Stomach (tissue), 8 donors: ENCODE measurements at regions not wholly inside any gene's neighbourhood (a gene's known extent, or its start where the extent isn't known, plus 50 kb on each side); places are given as distances from the start of the nearest gene placed in this dataset.
"Not testable (repeated sequence)": the region's sequence is repeated elsewhere in the genome, so short reads cannot be mapped to it uniquely, and the experiment has no call there.

ENCODE experiments used
- DNase-seq, 2 donors: peaks; one replicate each; pipeline versions ENCODE4 v3.0.0 to v3.0.0-alpha.2; 2013 to 2019
- H3K27ac ChIP-seq, 5 donors: fragments of 200-600 bp in 4 of 5; sonication (generic) in 4 of 5; one replicate each; pipeline ENCODE4 v1.5.1; 2013 to 2019; ENCODE audit warnings: mild to moderate bottlenecking in 1 of 5, moderate library complexity in 1 of 5
- H3K27me3 ChIP-seq, 3 donors: fragments of 200-600 bp; sonication (generic); one replicate each; pipeline ENCODE4 v1.5.1; 2017 to 2019; ENCODE audit warnings: mixed run types in 1 of 3
- H3K36me3 ChIP-seq, 4 donors: fragments of 200-600 bp; sonication (generic); 1 replicate in 3 of 4; 2 replicates in 1 of 4; pipeline ENCODE4 v1.5.1; 2016 to 2019
- H3K4me1 ChIP-seq, 4 donors: fragments of 200-600 bp; sonication (generic); one replicate each; pipeline ENCODE4 v1.5.1; 2016 to 2019
- H3K4me3 ChIP-seq, 4 donors: fragments of 200-600 bp; sonication (generic) in 3 of 4; one replicate each; pipeline ENCODE4 v1.5.1; 2016 to 2019; ENCODE audit warnings: mild to moderate bottlenecking in 1 of 4
- H3K9me3 ChIP-seq, 4 donors: fragments of 200-600 bp; sonication (generic); one replicate each; pipeline ENCODE4 v1.5.1; 2016 to 2019
- CTCF ChIP-seq, 7 experiments: fragments of 450-650 bp in 4 of 7; fragments of 200-600 bp in 3 of 7; sonication (generic) in 3 of 7; IDR thresholded peaks; one replicate each; pipeline ENCODE4 v1.5.1; 2016 to 2019; ENCODE audit warnings: antibody characterized with exemption in 7 of 7, control low read depth in 2 of 7, mild to moderate bottlenecking in 1 of 7
- EP300 ChIP-seq: sonication (generic); formaldehyde crosslinking; IDR thresholded peaks from one replicate; pipeline ENCODE4 v1.6.1; 2017; ENCODE audit warnings: antibody characterized with exemption
- POLR2A ChIP-seq, 4 donors: fragments of 450-650 bp; IDR thresholded peaks; one replicate each; pipeline ENCODE4 v1.6.1; 2016; ENCODE audit warnings: antibody characterized with exemption in 4 of 4, control low read depth in 2 of 4, mild to moderate bottlenecking in 1 of 4, moderate library complexity in 1 of 4
- POLR2AphosphoS5 ChIP-seq, 3 donors: sonication (generic); formaldehyde crosslinking; IDR thresholded peaks; one replicate each; pipeline ENCODE4 v1.6.1; 2016; ENCODE audit warnings: antibody characterized with exemption in 3 of 3
- WGBS, 5 donors: extraction: QIAGEN DNeasy Blood & Tissue Kit in 3 of 5; methylation state at CpG; one replicate each; pipeline versions ENCODE4 v1.1.5 to v1.1.7; 2013 to 2018; 5-methylcytosine and 5-hydroxymethylcytosine counted together
- intact Hi-C: fragments of 100-400 bp; cut with DNase I; formaldehyde crosslinking; loops from one replicate; pipeline ENCODE4 v1.15.1; 2023; ENCODE audit warnings: low total_unique reads
- donor health status: healthy with polysubstance abuse.
- donor health status: Bipolar disorder and iron deficiency.
- donor health status: healthy.

DNA sequence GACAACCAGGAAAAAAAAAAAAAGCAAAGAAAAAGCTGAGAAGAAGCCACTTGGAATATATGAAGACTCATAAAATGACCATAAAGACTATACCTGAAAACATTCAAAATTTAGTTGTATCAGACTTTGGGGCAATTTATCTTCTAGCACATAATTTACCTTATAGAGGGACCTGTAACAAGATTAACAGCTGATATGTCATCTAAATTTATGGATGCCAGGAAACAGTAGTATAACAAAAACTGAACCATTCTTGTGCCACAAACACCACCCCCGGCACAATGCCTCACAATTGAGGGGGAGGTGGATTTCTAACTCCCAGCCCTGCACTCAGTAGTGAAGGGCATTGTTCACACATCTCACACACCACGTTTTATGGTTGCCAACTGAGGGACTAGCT lies 1352.0 kb downstream of the BRINP3 start:
- TF ChIP-seq CTCF (IDR thresholded peaks at IDR 0.05) = no peak
- no peak for TF ChIP-seq POLR2AphosphoS5 (IDR thresholded peaks at IDR 0.05)
- TF ChIP-seq EP300 = no peak
- TF ChIP-seq POLR2A (IDR thresholded peaks at IDR 0.05) = no peak
- intact Hi-C loops = no loop called here
- Histone ChIP-seq H3K27ac (no peak overlapping the region), H3K36me3 (no peaks in the 10 kb centered on the region), H3K9me3 (peaks cover 0 to 7% (median 5%) of the 10 kb centered on the region in 4 donors), H3K4me1 (no peaks in the 10 kb centered on the region), H3K27me3 (no peaks in the 10 kb centered on the region), H3K4me3 (no peak overlapping the region)
- no peak for DNase-seq
- WGBS, 5 donors = 48 to 59% (median 54%) methylated on average over 2 of the region's 2 CpGs

DNA sequence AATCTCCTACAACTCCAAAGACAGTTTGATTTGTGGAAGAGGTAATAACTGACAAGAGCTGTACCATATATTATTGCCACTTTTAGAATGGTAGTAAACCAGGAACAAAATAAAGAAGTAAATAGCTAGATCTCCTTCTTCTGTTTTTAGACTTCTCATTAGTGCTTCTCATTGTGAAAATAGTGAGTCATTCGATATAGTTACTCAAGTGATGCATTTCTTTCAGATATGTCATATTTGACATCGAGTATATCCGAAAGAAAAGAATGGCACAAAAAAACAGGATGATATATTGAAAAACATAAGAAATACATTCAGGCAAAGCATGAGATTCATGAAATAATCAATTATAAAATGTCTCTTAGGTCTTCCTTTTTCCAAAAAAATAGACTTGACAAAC lies 1346.1 kb downstream of the BRINP3 start:
- Histone ChIP-seq H3K9me3 (peaks cover 0 to 11% (median 0%) of the 10 kb centered on the region in 4 donors), H3K36me3 (no peaks in the 10 kb centered on the region), H3K27me3 (no peaks in the 10 kb centered on the region), H3K4me1 (no peaks in the 10 kb centered on the region), H3K27ac (no peak overlapping the region), H3K4me3 (no peak overlapping the region)
- no peak for TF ChIP-seq CTCF (IDR thresholded peaks at IDR 0.05)
- TF ChIP-seq POLR2AphosphoS5 (IDR thresholded peaks at IDR 0.05) = no peak
- TF ChIP-seq POLR2A (IDR thresholded peaks at IDR 0.05) = no peak
- no peak for TF ChIP-seq EP300
- DNase-seq = no peak
- 81 to 91% (median 88%) methylated on average over 3 of the region's 3 CpGs for WGBS, 5 donors
- intact Hi-C loops = no loop called here

GRCh38 chr1:189139748-189140147 lies 1337.9 kb downstream of the BRINP3 start:
- DNase-seq, H3K36me3 ChIP-seq, intact Hi-C loops, H3K27ac ChIP-seq, H3K4me3 ChIP-seq, H3K27me3 ChIP-seq, H3K4me1 ChIP-seq: not testable (repeated sequence)
- peaks cover 0 to 32% (median 5%) of the 10 kb centered on the region in 4 donors for H3K9me3 ChIP-seq
- WGBS, 5 donors = 92 to 100% (median 97%) methylated on average over 3 to 29 of the region's 29 CpGs

DNA sequence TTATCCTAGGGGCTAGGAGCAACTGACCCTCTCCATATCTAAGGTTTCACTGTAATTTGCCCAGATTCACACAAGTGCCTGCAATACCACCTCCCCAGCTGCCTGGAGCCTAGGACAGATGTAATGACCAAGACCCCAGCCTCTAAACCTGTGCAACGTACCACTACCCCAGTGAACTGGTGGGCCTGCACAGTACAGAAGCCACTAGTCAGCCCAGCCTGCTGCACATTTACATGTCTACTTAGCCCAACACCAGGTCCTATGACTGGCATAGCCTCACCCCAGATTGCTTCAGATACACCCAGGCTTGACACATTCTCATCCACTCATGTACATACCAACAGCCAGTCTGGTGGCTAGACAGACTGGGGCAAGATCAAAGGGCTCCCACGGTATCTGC lies 1336.6 kb downstream of the BRINP3 start:
- H3K36me3 ChIP-seq = no peaks in the 10 kb centered on the region
- 67 to 94% (median 74%) methylated on average over 2 of the region's 2 CpGs for WGBS, 5 donors

More for the DNA sequence above, 1336.6 kb downstream of the BRINP3 start:
- intact Hi-C loops = no loop called here
- peaks cover 0 to 30% (median 5%) of the 10 kb centered on the region in 4 donors for H3K9me3 ChIP-seq
- DNase-seq = no peak
- no peak overlapping the region for H3K27ac ChIP-seq
- TF ChIP-seq POLR2A (IDR thresholded peaks at IDR 0.05) = no peak
- no peak for TF ChIP-seq EP300
- no peak for TF ChIP-seq CTCF (IDR thresholded peaks at IDR 0.05)
- TF ChIP-seq POLR2AphosphoS5 (IDR thresholded peaks at IDR 0.05) = no peak
- H3K27me3 ChIP-seq = no peaks in the 10 kb centered on the region
- no peaks in the 10 kb centered on the region for H3K4me1 ChIP-seq
- no peak overlapping the region for H3K4me3 ChIP-seq
